Ishikawa (cell line): ENCODE measurements at regions not wholly inside any gene's neighbourhood (a gene's known extent, or its start where the extent isn't known, plus 50 kb on each side); places are given as distances from the start of the nearest gene placed in this dataset.

ENCODE experiments used
- CREB1 ChIP-seq: IDR thresholded peaks from 2 replicates; pipeline ENCODE4 v1.6.1; 2012; ENCODE audit warnings: low read depth
- EGR1 ChIP-seq: IDR thresholded peaks from 2 replicates; pipeline ENCODE4 v1.6.1; 2012
- NFIC ChIP-seq: IDR thresholded peaks from 2 replicates; pipeline ENCODE4 v1.6.1; 2012
- RAD21 ChIP-seq: IDR thresholded peaks from 2 replicates; pipeline ENCODE4 v1.6.1; 2012; ENCODE audit warnings: low read depth

GRCh38 chr18:73365018-73365417 is 497.2 kb upstream of the NETO1 start:
- TF ChIP-seq NFIC = no peak
- TF ChIP-seq CREB1 = no peak
- no peak for TF ChIP-seq RAD21
- no peak for TF ChIP-seq EGR1
